NCI-H226 (cell line): ENCODE measurements at regions not wholly inside any gene's neighbourhood (a gene's known extent, or its start where the extent isn't known, plus 50 kb on each side); places are given as distances from the start of the nearest gene placed in this dataset.
"Not testable (repeated sequence)": the region's sequence is repeated elsewhere in the genome, so short reads cannot be mapped to it uniquely, and the experiment has no call there.

Experiments
- DNase-seq: peaks from one replicate; pipeline ENCODE4 v3.0.0-alpha.2; 2015

- no peak for DNase-seq
These were observed 243.3 kb upstream of the SLC7A11 start for GRCh38 chr4:138485498-138485897.

GRCh38 chr4:138475116-138475515 lies 233.0 kb upstream of the SLC7A11 start:
- DNase-seq: no peak

- DNase-seq: no peak
These were observed 231.2 kb upstream of the SLC7A11 start for GRCh38 chr4:138473339-138473738.

- DNase-seq: no peak
These were observed 218.6 kb upstream of the SLC7A11 start for GRCh38 chr4:138460477-138461414.

- DNase-seq: no peak
These were observed 216.6 kb upstream of the SLC7A11 start for GRCh38 chr4:138458751-138459150.

- DNase-seq: not testable (repeated sequence)
These were observed 214.2 kb upstream of the SLC7A11 start for GRCh38 chr4:138456349-138456748.

- DNase-seq: no peak
These were observed 212.9 kb upstream of the SLC7A11 start for GRCh38 chr4:138455097-138455496.

GRCh38 chr4:138452826-138453225 lies 210.7 kb upstream of the SLC7A11 start:
- no peak for DNase-seq

- DNase-seq: no peak
These were observed 209.1 kb upstream of the SLC7A11 start for GRCh38 chr4:138451276-138451663.

GRCh38 chr4:138450546-138451275 lies 208.6 kb upstream of the SLC7A11 start:
- no peak for DNase-seq

GRCh38 chr4:138449938-138450337 lies 207.8 kb upstream of the SLC7A11 start:
- DNase-seq: no peak

GRCh38 chr4:138448169-138448568 lies 206.0 kb upstream of the SLC7A11 start:
- DNase-seq: no peak

- DNase-seq: no peak
These were observed 204.3 kb upstream of the SLC7A11 start for GRCh38 chr4:138446456-138446855.

- DNase-seq: no peak
These were observed 202.9 kb upstream of the SLC7A11 start for GRCh38 chr4:138445098-138445497.

- DNase-seq: no peak
These were observed 202.1 kb upstream of the SLC7A11 start for GRCh38 chr4:138444260-138444659.

GRCh38 chr4:138439143-138439581 lies 197.0 kb upstream of the SLC7A11 start:
- no peak for DNase-seq

GRCh38 chr4:138438608-138439007 lies 196.5 kb upstream of the SLC7A11 start:
- DNase-seq: no peak

GRCh38 chr4:138437263-138437851 lies 195.2 kb upstream of the SLC7A11 start:
- DNase-seq: no peak

GRCh38 chr4:138435733-138436132 lies 193.6 kb upstream of the SLC7A11 start:
- DNase-seq: not testable (repeated sequence)

GRCh38 chr4:138435046-138435445 lies 192.9 kb upstream of the SLC7A11 start:
- not testable (repeated sequence) for DNase-seq

- no peak for DNase-seq
These were observed 186.5 kb upstream of the SLC7A11 start for GRCh38 chr4:138428611-138429010.

GRCh38 chr4:138426786-138427185 lies 184.6 kb upstream of the SLC7A11 start:
- DNase-seq: no peak

- DNase-seq: no peak
These were observed 178.3 kb upstream of the SLC7A11 start for GRCh38 chr4:138420471-138420870.

- no peak for DNase-seq
These were observed 172.1 kb upstream of the SLC7A11 start for GRCh38 chr4:138414202-138414601.
